H1 (cell line): ENCODE measurements at regions not wholly inside any gene's neighbourhood (a gene's known extent, or its start where the extent isn't known, plus 50 kb on each side); places are given as distances from the start of the nearest gene placed in this dataset.

Experiments used
- CTCF ChIA-PET: fragments of 300-600 bp; sonication (Branson Sonifier 250); formaldehyde crosslinking; loops from one replicate; lab custom pipeline; 2021; ENCODE audit not compliant: partially characterized antibody; lab: Charles Lee
- POLR2A ChIA-PET: fragments of 300-600 bp; sonication (Branson Sonifier 250); formaldehyde crosslinking; loops from one replicate; lab custom pipeline; 2021; ENCODE audit warnings: inconsistent platforms; ENCODE audit not compliant: partially characterized antibody; lab: Charles Lee
- DNase-seq, 2 experiments: peaks; one replicate each; pipeline versions ENCODE4 v3.0.0 to v3.0.0-alpha.2; 2010 to 2022; ENCODE audit warnings: low spot score in 2 of 2, low read depth in 1 of 2, mixed read lengths in 1 of 2
- FAIRE-seq: peaks from 2 replicates; lab custom pipeline; 2011; peaks lifted over from hg19 to GRCh38; lab: Jason Lieb, UNC
- H2AFZ ChIP-seq: 2 replicates; pipeline ENCODE4 v1.8.1; 2012; ENCODE audit warnings: low read length, inconsistent platforms
- H2AK5ac ChIP-seq: 2 replicates; pipeline ENCODE4 v1.6.1; 2013; ENCODE audit warnings: low read depth, low read length
- H2BK120ac ChIP-seq: replicated peaks from 2 replicates; pipeline ENCODE3; 2013; ENCODE audit warnings: low read depth, low read length, inconsistent platforms
- H2BK12ac ChIP-seq: 2 replicates; pipeline ENCODE4 v1.6.1; 2013; ENCODE audit warnings: low read depth, low read length
- H2BK15ac ChIP-seq: 2 replicates; pipeline ENCODE4 v1.6.1; 2013; ENCODE audit warnings: low read length
- H2BK20ac ChIP-seq: 2 replicates; pipeline ENCODE4 v1.6.1; 2013; ENCODE audit warnings: low read length
- H2BK5ac ChIP-seq: 2 replicates; pipeline ENCODE4 v1.6.1; 2013; ENCODE audit warnings: low read depth, low read length
- H3K14ac ChIP-seq: 2 replicates; pipeline ENCODE4 v1.6.1; 2013; ENCODE audit warnings: inconsistent platforms; ENCODE audit not compliant: insufficient read length
- H3K18ac ChIP-seq: 2 replicates; pipeline ENCODE4 v1.6.1; 2013; ENCODE audit warnings: low read length; ENCODE audit errors: extremely low read depth
- H3K23ac ChIP-seq: 2 replicates; pipeline ENCODE4 v1.6.1; 2013; ENCODE audit warnings: inconsistent platforms; ENCODE audit not compliant: insufficient read length
- H3K23me2 ChIP-seq: 2 replicates; pipeline ENCODE4 v1.6.1; 2013; ENCODE audit warnings: low read depth, low read length
- H3K27ac ChIP-seq: 2 replicates; pipeline ENCODE4 v1.6.1; 2011; ENCODE audit warnings: low read depth, low read length, inconsistent platforms
- H3K27me3 ChIP-seq, 4 experiments: replicated peaks in 1 of 4; 1 replicate in 1 of 4; 2 replicates in 3 of 4; pipeline versions ENCODE4 v1.6.1 to v1.8.1; 2011 to 2013; ENCODE audit warnings: low read length in 3 of 4, mild to moderate bottlenecking in 3 of 4, inconsistent platforms in 2 of 4, mixed read lengths in 2 of 4, moderate library complexity in 1 of 4; ENCODE audit not compliant: control insufficient read depth in 3 of 4, insufficient read depth in 3 of 4; ENCODE audit errors: extremely low read depth in 1 of 4
- H3K36me3 ChIP-seq, 4 experiments: 2 replicates each; pipeline versions ENCODE4 v1.6.1 to v1.8.1; 2011 to 2013; ENCODE audit warnings: mild to moderate bottlenecking in 4 of 4, low read length in 3 of 4, moderate library complexity in 2 of 4, control low read depth in 1 of 4, inconsistent platforms in 1 of 4; ENCODE audit not compliant: insufficient read depth in 4 of 4, control insufficient read depth in 2 of 4
- H3K4ac ChIP-seq: replicated peaks from 2 replicates; pipeline ENCODE3; 2013; ENCODE audit warnings: low read length, low read depth, mixed read lengths, inconsistent platforms; ENCODE audit not compliant: insufficient read length
- H3K4me1 ChIP-seq, 4 experiments: replicated peaks in 1 of 4; 1 replicate in 1 of 4; 2 replicates in 3 of 4; pipeline versions ENCODE4 v1.6.1 to v1.8.1; 2011 to 2013; ENCODE audit warnings: low read length in 3 of 4, inconsistent platforms in 2 of 4, mixed read lengths in 1 of 4; ENCODE audit not compliant: insufficient read depth in 4 of 4, control insufficient read depth in 3 of 4
- H3K4me2 ChIP-seq, 2 experiments: 2 replicates each; pipeline versions ENCODE4 v1.6.1 to v1.8.1; 2011 to 2013; ENCODE audit warnings: low read depth in 2 of 2, low read length in 2 of 2, control low read depth in 1 of 2, inconsistent platforms in 1 of 2, mild to moderate bottlenecking in 1 of 2; ENCODE audit not compliant: insufficient read depth in 1 of 2
- H3K4me3 ChIP-seq, 4 experiments: fragments of 200-600, 300-600 bp in 1 of 4; sonication (generic), shearing (Covaris generic), sonication (Bioruptor Twin) in 1 of 4; 2 replicates each; pipeline versions ENCODE4 v1.5.1 to v1.8.1; 2011 to 2016; ENCODE audit warnings: low read length in 4 of 4, low read depth in 3 of 4, control low read depth in 2 of 4, inconsistent platforms in 2 of 4, mild to moderate bottlenecking in 2 of 4, mixed read lengths in 1 of 4, moderate library complexity in 1 of 4; ENCODE audit not compliant: insufficient read depth in 2 of 4; ENCODE audit errors: extremely low read depth in 1 of 4
- H3K56ac ChIP-seq: replicated peaks from 2 replicates; pipeline ENCODE3; 2013; ENCODE audit warnings: low read depth, mild to moderate bottlenecking, mixed read lengths, low read length, inconsistent platforms; ENCODE audit not compliant: insufficient read length
- H3K79me1 ChIP-seq: 2 replicates; pipeline ENCODE4 v1.6.1; 2013; ENCODE audit warnings: low read depth, low read length, control low read depth
- H3K79me2 ChIP-seq, 2 experiments: 2 replicates each; pipeline versions ENCODE4 v1.6.1 to v1.8.1; 2012 to 2013; ENCODE audit warnings: low read length in 2 of 2, mild to moderate bottlenecking in 2 of 2, inconsistent platforms in 1 of 2; ENCODE audit not compliant: insufficient read depth in 2 of 2, control insufficient read depth in 1 of 2
- H3K9ac ChIP-seq, 4 experiments: replicated peaks in 1 of 4; 1 replicate in 1 of 4; 2 replicates in 3 of 4; pipeline versions ENCODE4 v1.6.1 to v1.8.1; 2011 to 2013; ENCODE audit warnings: low read depth in 3 of 4, low read length in 3 of 4, control low read depth in 2 of 4, mild to moderate bottlenecking in 2 of 4, moderate library complexity in 2 of 4, inconsistent platforms in 1 of 4; ENCODE audit errors: extremely low read depth in 1 of 4
- H3K9me3 ChIP-seq, 2 experiments: 2 replicates each; pipeline versions ENCODE4 v1.6.1 to v1.8.1; 2012 to 2013; ENCODE audit warnings: mild to moderate bottlenecking in 2 of 2, moderate library complexity in 2 of 2, control low read depth in 1 of 2, inconsistent platforms in 1 of 2, low read depth in 1 of 2, low read length in 1 of 2, mixed read lengths in 1 of 2; ENCODE audit not compliant: insufficient read depth in 2 of 2
- H4K20me1 ChIP-seq, 2 experiments: replicated peaks in 1 of 2; 2 replicates each; pipeline versions ENCODE3 to v1.8.1; 2011 to 2013; ENCODE audit warnings: inconsistent platforms in 2 of 2, low read length in 2 of 2, mild to moderate bottlenecking in 1 of 2; ENCODE audit not compliant: insufficient read depth in 2 of 2, control insufficient read depth in 1 of 2
- H4K5ac ChIP-seq: 2 replicates; pipeline ENCODE4 v1.6.1; 2013; ENCODE audit warnings: low read length, low read depth, mixed read lengths, inconsistent platforms; ENCODE audit not compliant: insufficient read length
- H4K8ac ChIP-seq: 2 replicates; pipeline ENCODE4 v1.8.0; 2013; ENCODE audit warnings: mild to moderate bottlenecking, moderate library complexity, low read length, inconsistent platforms; ENCODE audit not compliant: insufficient read depth; ENCODE audit errors: extremely low read depth
- H4K91ac ChIP-seq: replicated peaks from 2 replicates; pipeline ENCODE3; 2013; ENCODE audit warnings: low read length, mixed read lengths, inconsistent platforms; ENCODE audit not compliant: insufficient read length
- EGR1 ChIP-seq: IDR thresholded peaks from 2 replicates; pipeline ENCODE4 v1.6.1; 2011; ENCODE audit warnings: low read depth, low read length, borderline replicate concordance
- MAX ChIP-seq: IDR thresholded peaks from 2 replicates; pipeline ENCODE4 v1.6.1; 2012; ENCODE audit warnings: inconsistent platforms
- WGBS, 2 experiments: shearing (Covaris generic) in 1 of 2; methylation state at CpG; one replicate each; pipeline versions ENCODE4 v1.1.6 to v1.1.7; 2013 to 2015; ENCODE audit warnings: low lambda C conversion rate in 2 of 2, mixed read lengths in 2 of 2, inconsistent platforms in 1 of 2, low coverage in 1 of 2, missing lambda C conversion rate in 1 of 2; ENCODE audit not compliant: insufficient replicate concordance in 2 of 2, insufficient coverage in 1 of 2, insufficient read length in 1 of 2; ENCODE audit errors: extremely low coverage in 1 of 2, missing lambda C conversion rate in 1 of 2; 5-methylcytosine and 5-hydroxymethylcytosine counted together

GRCh38 chr2:137862651-137863050 is 101.6 kb upstream of the HNMT start:
- 61% methylated on average over 2 of the region's 2 CpGs; no CpG with 5 or more reads in 1 of the 2 experiments for WGBS, 2 experiments
- no peak overlapping the region for H2BK15ac ChIP-seq
- H3K4ac ChIP-seq, result no peak overlapping the region
- no peak overlapping the region for H3K4me3 ChIP-seq
- no peaks in the 10 kb centered on the region for H3K79me1 ChIP-seq
- FAIRE-seq (peak; percentile 65), DNase-seq (no peak)
- H3K18ac ChIP-seq, result no peak overlapping the region
- peaks cover 0 to 3% (median 0%) of the 10 kb centered on the region in 4 experiments; a peak in 2 of 7 replicates for H3K4me1 ChIP-seq
- H2BK120ac ChIP-seq, result no peak overlapping the region
- no peak overlapping the region for H4K5ac ChIP-seq
- peak overlapping the region; percentile 79; the same call in 1 of the 2 replicates for H2AFZ ChIP-seq
- no peak overlapping the region for H3K9ac ChIP-seq
- H4K20me1 ChIP-seq, result no peaks in the 10 kb centered on the region
- no peak overlapping the region for H3K14ac ChIP-seq
- no peak overlapping the region for H3K4me2 ChIP-seq
- H3K9me3 ChIP-seq, result no peaks in the 10 kb centered on the region
- no peaks in the 10 kb centered on the region for H3K27me3 ChIP-seq
- no peaks in the 10 kb centered on the region for H3K79me2 ChIP-seq
- no peak overlapping the region for H3K23ac ChIP-seq
- TF ChIP-seq MAX, result no peak
- no peak for TF ChIP-seq EGR1
- no peak overlapping the region for H4K91ac ChIP-seq
- ChIA-PET CTCF (interaction anchor here (0.9 to 2.4 kb wide), 3 partner anchors 24 to 46 kb away, joined by 4 to 16 read pairs (median 12); no protein-coding TSS in a partner anchor), POLR2A (no interaction called here)
- H3K56ac ChIP-seq, result no peak overlapping the region
- no peaks in the 10 kb centered on the region for H3K36me3 ChIP-seq
- no peak overlapping the region for H2BK12ac ChIP-seq
- H2BK20ac ChIP-seq, result peak overlapping the region; percentile 66; the same call in 1 of the 2 replicates
- H2AK5ac ChIP-seq, result no peak overlapping the region
- H3K23me2 ChIP-seq, result no peaks in the 10 kb centered on the region
- no peak overlapping the region for H3K27ac ChIP-seq
- no peak overlapping the region for H2BK5ac ChIP-seq
- H4K8ac ChIP-seq, result no peak overlapping the region
